Ectodermal cell (in vitro differentiated cells): ENCODE measurements at regions not wholly inside any gene's neighbourhood (a gene's known extent, or its start where the extent isn't known, plus 50 kb on each side); places are given as distances from the start of the nearest gene placed in this dataset.

Experiments
- H3K27ac ChIP-seq: 2 replicates; pipeline ENCODE4 v1.7.0; 2013; ENCODE audit warnings: mild to moderate bottlenecking, low read depth, low read length; ENCODE audit not compliant: insufficient read depth, poor library complexity, severe bottlenecking
- H3K27me3 ChIP-seq: 2 replicates; pipeline ENCODE4 v1.7.0; 2013; ENCODE audit warnings: mild to moderate bottlenecking, low read length; ENCODE audit not compliant: insufficient read depth, control insufficient read depth, poor library complexity, severe bottlenecking
- H3K36me3 ChIP-seq: one replicate; pipeline ENCODE4 v1.7.0; 2013; ENCODE audit warnings: low read length; ENCODE audit not compliant: control insufficient read depth, insufficient read depth
- H3K4me1 ChIP-seq: one replicate; pipeline ENCODE4 v1.7.0; 2013; ENCODE audit warnings: low read length; ENCODE audit not compliant: control insufficient read depth, insufficient read depth
- H3K4me3 ChIP-seq: 2 replicates; pipeline ENCODE4 v1.7.0; 2013; ENCODE audit warnings: low read depth, low read length, control low read depth; ENCODE audit not compliant: insufficient read depth
- H3K9me3 ChIP-seq: 2 replicates; pipeline ENCODE4 v1.7.0; 2013; ENCODE audit warnings: mild to moderate bottlenecking, low read length, moderate library complexity; ENCODE audit not compliant: control insufficient read depth
- WGBS, 2 experiments: methylation state at CpG; one replicate each; pipeline ENCODE4 v1.1.7; 2013; ENCODE audit warnings: missing lambda C conversion rate in 2 of 2; 5-methylcytosine and 5-hydroxymethylcytosine counted together

DNA sequence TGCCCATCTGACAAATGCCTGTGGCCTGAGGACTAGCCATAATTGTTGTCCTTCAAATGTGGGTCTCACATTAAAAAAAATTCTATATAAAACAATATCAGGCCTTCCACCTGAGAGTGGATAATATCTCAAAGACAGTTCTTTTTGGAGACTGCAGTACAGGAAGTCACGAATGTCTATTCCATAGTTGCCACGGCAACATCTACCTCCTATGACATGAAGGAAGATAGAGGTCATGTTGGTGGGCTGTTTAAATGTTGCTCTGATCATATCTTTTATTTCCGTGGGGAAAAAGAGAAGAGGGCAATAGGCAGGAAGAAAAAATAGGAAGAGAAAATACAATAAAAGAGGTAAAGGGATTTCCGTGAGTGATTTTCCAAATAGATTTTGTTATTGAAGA is 151.8 kb downstream of the ARL6IP6 start:
- 93 to 95% methylated on average over 4 of the region's 4 CpGs for WGBS, 2 experiments
- Histone ChIP-seq H3K4me1 (no peaks in the 10 kb centered on the region), H3K36me3 (no peaks in the 10 kb centered on the region), H3K27me3 (no peaks in the 10 kb centered on the region), H3K27ac (no peak overlapping the region), H3K4me3 (no peak overlapping the region), H3K9me3 (no peaks in the 10 kb centered on the region)

DNA sequence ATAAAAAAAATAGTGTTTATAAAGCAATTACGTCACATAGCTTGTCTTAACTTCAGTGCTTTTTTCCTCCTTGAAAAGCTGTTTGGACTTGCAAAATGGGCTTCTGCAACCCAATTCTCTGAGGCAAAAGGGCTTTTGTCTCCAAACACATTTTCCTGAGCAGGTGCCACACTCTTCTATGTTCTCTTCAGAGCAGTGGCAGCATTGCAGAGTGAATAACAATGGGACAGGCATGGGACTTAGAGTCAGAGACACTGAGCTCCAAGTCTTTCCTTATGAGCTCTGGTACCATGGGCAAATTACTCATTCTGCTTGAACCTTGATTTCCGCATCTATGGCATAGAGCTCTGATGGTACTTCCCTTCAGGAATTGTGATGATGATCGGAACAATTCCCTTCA is 149.0 kb downstream of the ARL6IP6 start:
- H3K27ac ChIP-seq: no peak overlapping the region
- 57 to 61% methylated on average over 2 to 3 of the region's 3 CpGs for WGBS, 2 experiments
- H3K4me1 ChIP-seq: no peaks in the 10 kb centered on the region
- H3K36me3 ChIP-seq: no peaks in the 10 kb centered on the region
- H3K4me3 ChIP-seq: no peak overlapping the region
- no peaks in the 10 kb centered on the region for H3K27me3 ChIP-seq
- peaks cover 2% of the 10 kb centered on the region for H3K9me3 ChIP-seq

DNA sequence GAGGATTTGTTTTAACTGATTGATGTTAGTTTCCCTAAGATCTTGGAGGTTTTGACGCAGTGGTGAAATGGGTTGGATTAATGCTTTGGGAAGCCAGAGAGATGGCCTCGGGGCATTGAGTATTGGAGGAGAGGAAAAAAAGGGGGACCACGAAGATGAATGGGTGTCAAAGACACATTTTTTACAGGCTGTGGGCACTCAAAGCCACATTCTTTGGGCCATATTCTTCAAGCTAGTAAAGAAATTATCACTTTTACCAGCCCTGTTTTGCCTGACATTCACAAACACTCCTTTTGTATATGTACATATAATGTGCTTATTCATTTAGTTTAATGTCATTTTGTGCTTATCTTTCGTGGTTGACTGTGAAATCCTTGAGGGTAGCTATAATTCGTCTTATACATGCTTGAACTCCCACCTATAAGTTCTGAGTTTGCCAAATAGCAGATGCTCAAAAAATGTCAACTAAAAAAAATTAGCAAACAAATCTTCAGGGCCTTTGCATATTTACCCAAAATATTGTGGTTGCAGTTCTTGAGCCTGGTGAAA is 146.3 kb downstream of the ARL6IP6 start:
- no peak overlapping the region for H3K27ac ChIP-seq
- H3K4me3 ChIP-seq: no peak overlapping the region
- 77 to 84% methylated on average over 4 to 5 of the region's 5 CpGs for WGBS, 2 experiments
- no peaks in the 10 kb centered on the region for H3K36me3 ChIP-seq
- H3K4me1 ChIP-seq: no peaks in the 10 kb centered on the region
- peaks cover 2% of the 10 kb centered on the region for H3K9me3 ChIP-seq
- no peaks in the 10 kb centered on the region for H3K27me3 ChIP-seq

DNA sequence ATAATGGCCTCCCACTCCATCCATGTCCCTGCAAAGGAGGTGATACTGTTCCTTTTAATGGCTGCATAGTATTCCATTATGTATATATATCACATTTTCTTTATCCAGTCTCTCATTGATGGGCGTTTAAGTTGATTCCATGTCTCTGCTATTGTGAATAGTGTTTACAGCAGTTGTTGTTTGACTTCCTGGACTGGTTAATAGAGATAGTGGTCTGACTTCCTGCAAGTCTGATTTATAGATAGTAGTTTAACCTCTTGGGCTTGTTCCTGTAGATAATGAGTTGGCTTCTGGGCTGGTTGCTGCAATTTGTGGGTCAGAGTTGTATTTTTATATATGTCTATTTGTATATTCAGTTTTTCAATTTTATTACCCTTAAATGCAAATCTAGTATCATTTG is 145.4 kb downstream of the ARL6IP6 start:
- no peaks in the 10 kb centered on the region for H3K36me3 ChIP-seq
- H3K27me3 ChIP-seq: no peaks in the 10 kb centered on the region
- 87 to 91% methylated on average over 1 of the region's 1 CpG for WGBS, 2 experiments
- no peak overlapping the region for H3K4me3 ChIP-seq
- no peaks in the 10 kb centered on the region for H3K4me1 ChIP-seq
- peaks cover 2% of the 10 kb centered on the region for H3K9me3 ChIP-seq
- no peak overlapping the region for H3K27ac ChIP-seq

DNA sequence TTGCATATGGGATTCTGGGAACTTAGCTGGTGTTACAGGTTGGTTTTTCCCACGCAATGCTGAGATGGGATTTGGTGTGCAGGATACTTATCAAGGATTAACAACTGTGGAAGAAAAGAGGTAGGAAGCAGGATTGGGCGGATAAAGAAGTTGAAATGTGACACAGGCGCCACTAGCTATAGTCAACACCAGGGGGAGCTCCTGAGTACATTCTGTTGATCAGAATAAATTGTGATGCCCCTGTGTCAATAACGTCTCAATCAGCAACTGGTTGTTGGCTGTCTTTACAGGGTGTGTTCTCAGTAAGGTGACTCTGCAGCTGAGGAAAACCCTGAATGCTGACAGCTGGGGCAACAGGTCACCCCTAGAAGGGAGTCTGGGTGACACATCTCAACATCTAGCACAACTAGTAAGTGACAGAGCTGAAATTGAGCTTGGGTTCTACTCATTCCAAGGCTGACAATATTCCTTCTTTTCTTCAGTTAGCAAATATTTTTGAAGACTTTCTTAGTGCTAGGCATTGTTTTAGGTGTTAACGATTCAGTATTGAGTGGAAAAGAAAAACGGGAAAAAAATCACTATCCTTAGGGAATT is 143.0 kb downstream of the ARL6IP6 start:
- Histone ChIP-seq H3K27ac (no peak overlapping the region), H3K36me3 (no peaks in the 10 kb centered on the region), H3K9me3 (peaks cover 2% of the 10 kb centered on the region), H3K4me3 (no peak overlapping the region), H3K4me1 (no peaks in the 10 kb centered on the region), H3K27me3 (no peaks in the 10 kb centered on the region)
- 91 to 93% methylated on average over 6 of the region's 6 CpGs for WGBS, 2 experiments

DNA sequence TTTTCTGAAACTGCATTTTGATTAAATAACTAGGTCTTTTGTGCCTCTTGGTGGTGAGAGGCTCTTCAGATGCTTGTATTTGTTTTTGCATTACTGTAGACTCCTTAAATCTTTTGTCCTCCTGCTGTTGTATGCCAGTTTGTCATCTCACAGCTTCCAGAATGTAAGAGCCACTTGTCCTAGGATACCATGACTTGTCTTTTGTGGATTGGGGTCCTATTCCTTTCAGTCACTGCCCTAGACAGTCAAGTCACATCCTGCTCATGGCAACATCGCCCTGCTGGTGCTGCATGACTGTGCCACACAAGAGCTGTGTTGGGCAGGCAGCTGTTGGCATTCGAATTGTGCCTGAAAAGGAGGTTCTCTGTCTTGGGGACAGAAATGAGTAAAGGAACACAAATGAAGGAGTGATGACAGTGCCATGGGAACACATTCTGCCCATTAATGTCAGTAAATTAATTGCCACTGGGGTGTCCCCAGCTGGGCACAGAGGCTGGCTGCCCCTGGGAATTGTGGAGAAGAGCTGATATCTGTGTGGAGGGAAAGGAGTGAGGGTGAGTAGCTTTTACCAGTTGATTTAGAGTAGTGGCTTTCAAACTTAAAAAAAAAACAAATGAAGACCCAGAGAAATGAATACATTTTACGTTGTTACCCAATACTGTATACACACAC is 140.3 kb downstream of the ARL6IP6 start:
- no peak overlapping the region for H3K4me3 ChIP-seq
- H3K27ac ChIP-seq: no peak overlapping the region
- H3K36me3 ChIP-seq: no peaks in the 10 kb centered on the region
- H3K9me3 ChIP-seq: peaks cover 2% of the 10 kb centered on the region
- 79 to 86% methylated on average over 3 of the region's 3 CpGs for WGBS, 2 experiments
- H3K4me1 ChIP-seq: no peaks in the 10 kb centered on the region
- no peaks in the 10 kb centered on the region for H3K27me3 ChIP-seq

DNA sequence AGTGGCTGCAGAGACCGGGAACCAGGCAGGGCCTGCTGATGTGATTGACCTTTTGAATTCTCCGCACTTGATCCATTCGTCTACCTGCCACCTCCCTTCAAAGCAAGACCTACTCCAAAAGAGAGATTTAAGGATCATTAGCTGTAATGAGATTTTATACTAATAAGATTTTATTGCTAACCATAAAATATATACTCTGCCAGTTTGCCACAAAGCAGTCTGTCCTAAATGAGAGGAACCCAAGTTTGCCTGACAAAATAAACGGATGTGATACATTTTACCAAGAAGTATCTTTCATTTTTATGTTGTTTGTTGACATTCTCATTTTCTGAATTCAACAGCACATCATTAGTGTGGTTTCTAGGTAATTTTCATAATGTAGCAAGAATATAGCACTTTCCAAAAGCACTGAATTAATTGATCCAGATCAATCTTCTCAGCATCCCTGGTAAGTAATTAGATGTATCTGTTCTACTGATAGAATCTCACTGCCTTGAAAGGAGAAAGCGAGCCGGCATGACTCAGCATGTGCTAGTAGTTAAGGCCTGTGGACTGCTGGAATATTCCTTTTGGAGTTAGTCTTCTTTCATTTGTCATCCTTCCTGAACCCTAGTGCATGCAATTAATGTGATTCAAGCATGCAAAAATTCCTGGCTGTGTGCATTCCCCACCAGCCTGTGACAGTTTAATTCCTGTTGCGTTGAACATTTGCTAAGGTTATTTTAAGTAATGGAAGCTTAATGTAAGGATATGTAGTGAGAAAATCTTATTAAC is 128.5 kb downstream of the ARL6IP6 start:
- H3K36me3 ChIP-seq: no peaks in the 10 kb centered on the region
- WGBS, 2 experiments: 93 to 95% methylated on average over 7 of the region's 7 CpGs
- no peak overlapping the region for H3K27ac ChIP-seq
- H3K4me3 ChIP-seq: no peak overlapping the region
- no peaks in the 10 kb centered on the region for H3K27me3 ChIP-seq
- H3K4me1 ChIP-seq: no peaks in the 10 kb centered on the region
- no peaks in the 10 kb centered on the region for H3K9me3 ChIP-seq

DNA sequence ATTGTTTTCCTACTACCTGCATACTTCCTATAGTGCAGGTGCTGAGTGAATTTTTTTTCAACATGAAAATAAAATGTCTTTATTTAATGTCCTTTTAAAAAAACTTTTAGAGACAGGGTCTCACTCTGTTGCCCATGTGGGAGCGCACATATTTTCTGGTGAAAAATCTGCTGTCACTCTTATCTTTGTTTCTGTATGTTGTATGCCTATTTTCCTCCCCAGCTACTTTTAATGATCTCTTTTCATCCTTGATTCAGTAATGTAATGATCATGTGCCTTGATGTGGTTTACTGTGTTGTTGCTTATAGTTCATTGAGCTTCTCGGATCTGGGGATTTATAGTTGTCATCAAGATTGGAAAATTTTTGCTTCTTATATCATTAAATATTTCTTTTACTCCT is 117.3 kb downstream of the ARL6IP6 start:
- H3K27ac ChIP-seq: no peak overlapping the region
- H3K9me3 ChIP-seq: no peaks in the 10 kb centered on the region
- WGBS, 2 experiments: 94 to 100% methylated on average over 1 to 2 of the region's 2 CpGs
- H3K27me3 ChIP-seq: no peaks in the 10 kb centered on the region
- H3K4me3 ChIP-seq: no peak overlapping the region
- H3K36me3 ChIP-seq: no peaks in the 10 kb centered on the region
- no peaks in the 10 kb centered on the region for H3K4me1 ChIP-seq

DNA sequence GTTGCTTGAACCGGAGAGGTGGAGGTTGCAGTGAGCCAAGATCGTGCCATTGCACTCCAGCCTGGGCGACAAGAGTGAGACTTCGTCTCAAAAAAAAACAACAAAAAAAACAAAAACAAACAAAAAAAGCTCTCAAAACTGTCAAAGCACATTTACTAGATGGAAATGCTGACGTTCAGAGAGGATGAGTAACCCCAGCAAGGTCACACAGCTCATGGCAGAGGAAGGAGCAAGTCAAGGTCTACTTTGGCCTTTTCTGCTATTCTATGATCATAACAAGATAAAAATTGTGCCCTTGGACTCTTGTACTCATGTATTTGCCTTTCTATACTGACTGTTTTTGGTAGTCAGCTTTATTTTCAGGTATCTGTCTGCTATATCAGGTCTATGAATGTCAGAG is 109.5 kb downstream of the ARL6IP6 start:
- H3K4me1 ChIP-seq: no peaks in the 10 kb centered on the region
- H3K27ac ChIP-seq: no peak overlapping the region
- H3K4me3 ChIP-seq: no peak overlapping the region
- no peaks in the 10 kb centered on the region for H3K27me3 ChIP-seq
- 90 to 94% methylated on average over 5 of the region's 5 CpGs for WGBS, 2 experiments
- H3K9me3 ChIP-seq: no peaks in the 10 kb centered on the region
- H3K36me3 ChIP-seq: no peaks in the 10 kb centered on the region

DNA sequence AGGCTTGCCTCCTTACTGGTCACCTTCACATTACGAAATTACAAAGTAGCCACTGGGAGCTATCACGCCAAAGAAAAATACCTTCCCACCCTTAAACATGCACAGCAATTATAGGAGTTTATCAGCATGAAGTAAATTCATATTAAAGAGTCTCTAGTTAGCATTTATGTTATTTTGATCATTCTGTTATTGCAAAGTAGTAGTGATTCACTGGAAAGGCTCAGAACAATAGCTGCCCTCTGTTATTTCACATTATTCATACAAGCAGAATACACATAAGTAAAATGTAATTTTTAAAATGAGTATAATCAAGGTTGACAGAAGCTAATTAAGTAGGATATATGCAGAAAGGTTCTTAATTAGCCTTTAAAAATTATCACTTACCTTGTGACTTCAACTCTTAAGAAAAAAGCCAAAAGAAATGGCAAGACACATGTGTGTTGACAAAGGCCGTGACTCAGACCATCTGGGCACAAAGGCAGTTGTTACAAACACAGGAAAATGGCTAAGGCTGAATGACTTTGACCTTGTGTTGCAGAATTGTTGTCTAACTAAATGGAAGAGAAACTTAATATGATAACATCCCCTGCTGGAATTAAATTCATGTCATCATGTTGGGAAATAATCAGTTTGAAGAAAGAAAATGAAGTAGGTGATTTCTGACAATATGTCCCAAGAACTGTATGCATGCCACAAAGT is 108.3 kb downstream of the ARL6IP6 start:
- Histone ChIP-seq H3K27ac (no peak overlapping the region), H3K9me3 (no peaks in the 10 kb centered on the region), H3K36me3 (no peaks in the 10 kb centered on the region), H3K4me3 (no peak overlapping the region), H3K27me3 (no peaks in the 10 kb centered on the region), H3K4me1 (no peaks in the 10 kb centered on the region)
- WGBS, 2 experiments: 90 to 97% methylated on average over 3 of the region's 3 CpGs
